Kidney (tissue), 13 donors: ENCODE measurements at regions not wholly inside any gene's neighbourhood (a gene's known extent, or its start where the extent isn't known, plus 50 kb on each side); places are given as distances from the start of the nearest gene placed in this dataset.

Source experiments
- DNase-seq, 5 donors: peaks; one replicate each; pipeline ENCODE4 v3.0.0-alpha.2; 2013 to 2020
- FAIRE-seq: peaks from 2 replicates; lab custom pipeline; 2012; peaks lifted over from hg19 to GRCh38; lab: Jason Lieb, UNC
- H3K27ac ChIP-seq, 2 donors: one replicate each; pipeline ENCODE4 v1.7.0; 2013; ENCODE audit warnings: low read depth in 2 of 2, low read length in 2 of 2, inconsistent platforms in 1 of 2
- H3K27me3 ChIP-seq: one replicate; pipeline ENCODE4 v1.7.1; 2013; ENCODE audit warnings: low read length, inconsistent platforms; ENCODE audit not compliant: control insufficient read depth, insufficient read depth
- H3K36me3 ChIP-seq, 3 donors: one replicate each; pipeline versions ENCODE4 v1.7.0 to v1.7.1; 2013; ENCODE audit warnings: low read length in 3 of 3, control low read depth in 1 of 3, inconsistent platforms in 1 of 3; ENCODE audit not compliant: insufficient read depth in 3 of 3, control insufficient read depth in 2 of 3
- H3K4me1 ChIP-seq, 3 donors: one replicate each; pipeline versions ENCODE4 v1.7.0 to v1.7.1; 2013; ENCODE audit warnings: low read length in 3 of 3, inconsistent platforms in 1 of 3, low read depth in 1 of 3; ENCODE audit not compliant: control insufficient read depth in 2 of 3, insufficient read depth in 2 of 3
- H3K4me3 ChIP-seq, 3 donors: one replicate each; pipeline versions ENCODE4 v1.7.0 to v1.8.1; 2013; ENCODE audit warnings: low read length in 3 of 3, control low read depth in 1 of 3, inconsistent platforms in 1 of 3
- H3K9ac ChIP-seq, 3 donors: one replicate each; pipeline versions ENCODE4 v1.7.0 to v1.7.1; 2013; ENCODE audit warnings: low read length in 3 of 3, control low read depth in 1 of 3, inconsistent platforms in 1 of 3
- H3K9me3 ChIP-seq, 3 donors: one replicate each; pipeline versions ENCODE4 v1.7.0 to v1.7.1; 2013; ENCODE audit warnings: low read length in 3 of 3, control low read depth in 1 of 3, inconsistent platforms in 1 of 3; ENCODE audit not compliant: control insufficient read depth in 2 of 3, insufficient read depth in 1 of 3
- CTCF ChIP-seq: IDR thresholded peaks from 3 replicates; pipeline ENCODE4 v1.5.1; 2012; ENCODE audit warnings: mild to moderate bottlenecking, moderate library complexity, borderline replicate concordance; ENCODE audit not compliant: insufficient read depth; ENCODE audit errors: extremely low read depth
- intact Hi-C: fragments of 100-400 bp; cut with DNase I; formaldehyde crosslinking; loops from one replicate; pipeline ENCODE4 v1.11.1; 2022
- donor health status: control.
- donor health status: control.
- donor health status: control.
- donor health status: control.
- donor health status: control.
- donor health status: DM: yes; HTN: yes; CAD: no.
- donor health status: Normal renal cell carcinoma (clear cell type).

GRCh38 chr10:78642269-78642816, 426.4 kb upstream of the ZMIZ1 start:
- TF ChIP-seq CTCF = no peak
- no peak overlapping the region for H3K9ac ChIP-seq
- H3K4me1 ChIP-seq = peaks cover 0 to 5% (median 0%) of the 10 kb centered on the region in 3 donors
- no peaks in the 10 kb centered on the region for H3K27me3 ChIP-seq
- H3K9me3 ChIP-seq = peaks cover 0 to 4% (median 3%) of the 10 kb centered on the region in 3 donors
- no peak overlapping the region for H3K27ac ChIP-seq
- H3K4me3 ChIP-seq = no peak overlapping the region
- DNase-seq = peak in 3 of 5 donors; percentile 37 to 55 (median 54)
- intact Hi-C loops = no loop called here
- no peak for FAIRE-seq
- no peaks in the 10 kb centered on the region for H3K36me3 ChIP-seq

- Histone ChIP-seq H3K9me3 (peaks cover 0 to 4% (median 3%) of the 10 kb centered on the region in 3 donors), H3K9ac (no peak overlapping the region), H3K4me3 (no peak overlapping the region), H3K27me3 (no peaks in the 10 kb centered on the region), H3K4me1 (peaks cover 0 to 5% (median 0%) of the 10 kb centered on the region in 3 donors), H3K27ac (no peak overlapping the region), H3K36me3 (no peaks in the 10 kb centered on the region)
- DNase-seq (no peak), FAIRE-seq (no peak)
- no peak for TF ChIP-seq CTCF
- intact Hi-C loops = no loop called here
Observed at GRCh38 chr10:78643513-78643912, 425.3 kb upstream of the ZMIZ1 start.

DNA sequence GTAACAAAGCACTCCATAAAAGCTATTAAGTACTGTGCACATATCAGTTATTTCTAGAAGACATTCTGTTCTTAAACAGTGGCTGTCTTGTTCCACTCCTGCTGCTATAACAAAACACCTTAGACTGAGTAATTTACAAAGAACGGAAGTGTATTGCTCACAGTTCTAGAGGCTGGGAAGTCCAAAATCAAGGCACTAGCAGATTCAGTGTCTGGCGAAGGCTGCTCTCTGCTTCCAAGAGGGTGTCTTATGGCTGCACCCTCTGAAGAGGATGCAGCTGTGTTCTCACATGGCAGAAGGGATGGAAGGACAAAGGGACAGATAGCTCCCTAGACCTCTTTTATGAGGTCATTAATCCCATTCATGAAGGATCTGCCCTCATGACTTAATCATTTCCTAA, 424.2 kb upstream of the ZMIZ1 start:
- Histone ChIP-seq H3K4me3 (no peak overlapping the region), H3K36me3 (no peaks in the 10 kb centered on the region), H3K9me3 (peaks cover 0 to 4% (median 3%) of the 10 kb centered on the region in 3 donors), H3K27ac (no peak overlapping the region), H3K4me1 (peaks cover 0 to 5% (median 0%) of the 10 kb centered on the region in 3 donors), H3K9ac (no peak overlapping the region), H3K27me3 (no peaks in the 10 kb centered on the region)
- intact Hi-C loops = no loop called here
- FAIRE-seq (no peak), DNase-seq (no peak)
- no peak for TF ChIP-seq CTCF
